DND-41 (cell line): ENCODE measurements at regions not wholly inside any gene's neighbourhood (a gene's known extent, or its start where the extent isn't known, plus 50 kb on each side); places are given as distances from the start of the nearest gene placed in this dataset.

Experiments used
- ATAC-seq: fragments of 200-7000 bp; cut with Tn5 transposase; 3 replicates; pipeline ENCODE4 v1.9.1; 2021; ENCODE audit warnings: low read depth; ENCODE audit not compliant: insufficient read depth
- DNase-seq: peaks from one replicate; pipeline ENCODE4 v3.0.0-alpha.2; 2020
- H2AFZ ChIP-seq: 2 replicates; pipeline ENCODE4 v1.6.0; 2012; ENCODE audit warnings: low read depth, low read length
- H3K27ac ChIP-seq: 2 replicates; pipeline ENCODE4 v1.5.1; 2012; ENCODE audit warnings: low read length, inconsistent platforms
- H3K27me3 ChIP-seq: fragments of 200-600 bp; sonication (generic); 2 replicates; pipeline ENCODE4 v1.6.0; 2012; ENCODE audit warnings: low read length, mild to moderate bottlenecking, inconsistent platforms; ENCODE audit not compliant: insufficient read depth, poor library complexity
- H3K36me3 ChIP-seq: 2 replicates; pipeline ENCODE4 v1.5.1; 2012; ENCODE audit warnings: low read length, inconsistent platforms; ENCODE audit not compliant: insufficient read depth
- H3K4me1 ChIP-seq: 2 replicates; pipeline ENCODE4 v1.5.1; 2012; ENCODE audit warnings: mild to moderate bottlenecking, low read length; ENCODE audit not compliant: insufficient read depth
- H3K4me2 ChIP-seq: 2 replicates; pipeline ENCODE4 v1.6.0; 2012; ENCODE audit warnings: mild to moderate bottlenecking, moderate library complexity, low read length, inconsistent platforms; ENCODE audit not compliant: insufficient read depth
- H3K4me3 ChIP-seq, 2 experiments: fragments of 200-600 bp in 1 of 2; shearing (Covaris generic) in 1 of 2; 2 replicates each; pipeline ENCODE4 v1.5.1; 2012 to 2016; ENCODE audit warnings: inconsistent platforms in 2 of 2, low read length in 2 of 2, mild to moderate bottlenecking in 2 of 2, low read depth in 1 of 2, moderate library complexity in 1 of 2
- H3K79me2 ChIP-seq: 2 replicates; pipeline ENCODE4 v1.6.0; 2012; ENCODE audit warnings: low read length, inconsistent platforms; ENCODE audit not compliant: insufficient read depth
- H3K9ac ChIP-seq: 2 replicates; pipeline ENCODE4 v1.6.0; 2012; ENCODE audit warnings: low read depth, mild to moderate bottlenecking, inconsistent platforms, low read length, moderate library complexity
- H3K9me3 ChIP-seq: 2 replicates; pipeline ENCODE4 v1.5.1; 2012; ENCODE audit warnings: low read length, moderate library complexity, mild to moderate bottlenecking, inconsistent platforms; ENCODE audit not compliant: insufficient read depth, severe bottlenecking
- H4K20me1 ChIP-seq: 2 replicates; pipeline ENCODE4 v1.6.0; 2012; ENCODE audit warnings: low read length; ENCODE audit not compliant: insufficient read depth
- EZH2 ChIP-seq: IDR thresholded peaks from 3 replicates; pipeline ENCODE4 v1.6.1; 2012; ENCODE audit warnings: borderline replicate concordance, low read depth, mild to moderate bottlenecking, moderate library complexity, low read length, inconsistent platforms; ENCODE audit not compliant: severe bottlenecking
- TF ChIP-seq, protein P1 (sequence below): IDR thresholded peaks from 2 replicates; pipeline ENCODE4 v1.5.1; 2012; ENCODE audit warnings: borderline replicate concordance, low read length, moderate library complexity, mild to moderate bottlenecking; ENCODE audit not compliant: poor library complexity, severe bottlenecking; ENCODE audit errors: extremely low read depth

DNA sequence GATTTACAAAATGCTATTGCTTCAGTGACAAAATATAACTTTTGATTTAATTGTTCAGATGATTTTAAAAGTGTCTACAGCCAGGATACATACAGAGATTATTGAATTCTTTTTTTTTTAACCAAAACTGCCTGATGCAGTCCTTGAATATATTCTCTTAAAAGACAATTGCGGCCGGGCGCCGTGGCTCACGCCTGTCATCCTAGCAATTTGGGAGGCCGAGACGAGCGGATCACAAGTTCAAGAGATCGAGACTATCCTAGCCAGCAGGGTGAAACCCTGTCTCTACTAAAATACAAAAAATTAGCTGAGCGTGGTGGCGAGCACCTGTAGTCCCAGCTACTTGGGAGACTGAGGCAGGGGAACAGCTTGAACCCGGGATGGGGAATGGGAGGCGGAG is 497.0 kb upstream of the FSIP2 start:
- Histone ChIP-seq H3K27ac (no peak overlapping the region), H3K9me3 (no peaks in the 10 kb centered on the region), H3K27me3 (no peaks in the 10 kb centered on the region), H3K36me3 (no peaks in the 10 kb centered on the region), H3K4me2 (no peak overlapping the region), H4K20me1 (no peaks in the 10 kb centered on the region), H2AFZ (no peak overlapping the region), H3K4me1 (no peaks in the 10 kb centered on the region), H3K9ac (no peak overlapping the region), H3K4me3 (no peak overlapping the region), H3K79me2 (no peaks in the 10 kb centered on the region)
- TF ChIP-seq, protein P1, sequence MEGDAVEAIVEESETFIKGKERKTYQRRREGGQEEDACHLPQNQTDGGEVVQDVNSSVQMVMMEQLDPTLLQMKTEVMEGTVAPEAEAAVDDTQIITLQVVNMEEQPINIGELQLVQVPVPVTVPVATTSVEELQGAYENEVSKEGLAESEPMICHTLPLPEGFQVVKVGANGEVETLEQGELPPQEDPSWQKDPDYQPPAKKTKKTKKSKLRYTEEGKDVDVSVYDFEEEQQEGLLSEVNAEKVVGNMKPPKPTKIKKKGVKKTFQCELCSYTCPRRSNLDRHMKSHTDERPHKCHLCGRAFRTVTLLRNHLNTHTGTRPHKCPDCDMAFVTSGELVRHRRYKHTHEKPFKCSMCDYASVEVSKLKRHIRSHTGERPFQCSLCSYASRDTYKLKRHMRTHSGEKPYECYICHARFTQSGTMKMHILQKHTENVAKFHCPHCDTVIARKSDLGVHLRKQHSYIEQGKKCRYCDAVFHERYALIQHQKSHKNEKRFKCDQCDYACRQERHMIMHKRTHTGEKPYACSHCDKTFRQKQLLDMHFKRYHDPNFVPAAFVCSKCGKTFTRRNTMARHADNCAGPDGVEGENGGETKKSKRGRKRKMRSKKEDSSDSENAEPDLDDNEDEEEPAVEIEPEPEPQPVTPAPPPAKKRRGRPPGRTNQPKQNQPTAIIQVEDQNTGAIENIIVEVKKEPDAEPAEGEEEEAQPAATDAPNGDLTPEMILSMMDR: no peak
- TF ChIP-seq EZH2: no peak
- no peak for DNase-seq
- no peak for ATAC-seq

- DNase-seq (no peak), ATAC-seq (no peak)
- Histone ChIP-seq H3K79me2 (no peaks in the 10 kb centered on the region), H3K4me2 (no peak overlapping the region), H3K36me3 (no peaks in the 10 kb centered on the region), H3K4me3 (no peak overlapping the region), H3K4me1 (no peaks in the 10 kb centered on the region), H3K9me3 (no peaks in the 10 kb centered on the region), H3K9ac (no peak overlapping the region), H4K20me1 (no peaks in the 10 kb centered on the region), H3K27ac (no peak overlapping the region), H2AFZ (no peak overlapping the region), H3K27me3 (no peaks in the 10 kb centered on the region)
- TF ChIP-seq EZH2: no peak
- TF ChIP-seq, protein P1: no peak
Measured at GRCh38 chr2:185242462-185242861, 496.1 kb upstream of the FSIP2 start.

DNA sequence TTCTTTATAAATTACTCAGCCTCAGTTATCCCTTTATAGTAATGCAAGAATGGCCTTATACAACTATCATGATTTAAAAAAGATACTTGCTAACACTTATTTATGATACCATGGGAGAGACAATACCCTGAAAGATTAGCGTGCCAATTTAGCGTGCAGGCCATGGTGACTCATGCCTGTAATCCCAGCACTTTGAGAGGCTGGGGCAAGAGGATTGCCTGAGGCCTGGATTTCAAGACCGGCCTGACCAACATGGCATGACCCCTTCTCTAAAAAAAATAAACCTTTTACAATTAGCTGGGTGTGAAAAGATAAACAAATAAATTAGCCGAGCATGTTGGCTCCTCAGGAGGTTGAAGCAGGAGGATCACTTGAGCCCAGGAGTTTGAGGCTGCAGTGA is 493.4 kb upstream of the FSIP2 start:
- H3K9me3 ChIP-seq: no peaks in the 10 kb centered on the region
- no peak overlapping the region for H2AFZ ChIP-seq
- H3K4me2 ChIP-seq: no peak overlapping the region
- no peak overlapping the region for H3K4me3 ChIP-seq
- no peaks in the 10 kb centered on the region for H3K27me3 ChIP-seq
- no peaks in the 10 kb centered on the region for H3K79me2 ChIP-seq
- H3K4me1 ChIP-seq: no peaks in the 10 kb centered on the region
- H3K27ac ChIP-seq: no peak overlapping the region
- TF ChIP-seq, protein P1: no peak
- no peak for TF ChIP-seq EZH2
- H3K9ac ChIP-seq: no peak overlapping the region
- ATAC-seq (no peak), DNase-seq (no peak)
- H4K20me1 ChIP-seq: no peaks in the 10 kb centered on the region
- H3K36me3 ChIP-seq: no peaks in the 10 kb centered on the region

DNA sequence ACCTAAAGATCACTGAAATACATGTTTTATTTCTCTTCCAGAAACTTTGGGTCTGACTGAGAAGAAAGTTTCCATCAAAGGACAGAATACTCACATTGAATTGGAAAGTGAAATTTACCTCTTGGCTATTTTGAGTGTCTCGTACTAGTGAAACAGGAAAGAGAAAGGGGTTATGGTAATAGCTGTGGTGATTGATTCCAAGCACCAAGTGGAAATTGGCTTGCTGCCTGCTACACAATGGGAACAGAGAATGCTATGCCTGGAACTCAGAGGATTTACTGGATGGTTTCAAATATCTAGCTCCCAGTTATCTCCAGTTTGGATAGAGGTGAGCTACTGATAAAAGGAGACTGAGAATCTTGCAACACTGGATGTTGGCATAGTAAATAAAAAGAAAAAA is 492.8 kb upstream of the FSIP2 start:
- no peaks in the 10 kb centered on the region for H3K27me3 ChIP-seq
- H3K9me3 ChIP-seq: no peaks in the 10 kb centered on the region
- no peak overlapping the region for H3K9ac ChIP-seq
- H3K4me3 ChIP-seq: no peak overlapping the region
- no peak overlapping the region for H3K27ac ChIP-seq
- no peak overlapping the region for H2AFZ ChIP-seq
- DNase-seq (no peak), ATAC-seq (no peak)
- no peaks in the 10 kb centered on the region for H3K4me1 ChIP-seq
- no peaks in the 10 kb centered on the region for H3K36me3 ChIP-seq
- H3K4me2 ChIP-seq: no peak overlapping the region
- H4K20me1 ChIP-seq: no peaks in the 10 kb centered on the region
- TF ChIP-seq, protein P1: no peak
- no peak for TF ChIP-seq EZH2
- no peaks in the 10 kb centered on the region for H3K79me2 ChIP-seq
